SK-N-SH (cell line): ENCODE measurements at regions not wholly inside any gene's neighbourhood (a gene's known extent, or its start where the extent isn't known, plus 50 kb on each side); places are given as distances from the start of the nearest gene placed in this dataset.

Experiments used
- CTCF ChIA-PET: fragments of 300-600, 350-600 bp; formaldehyde crosslinking; extraction: SDS; loops from one replicate; lab custom pipeline; 2021; lab: Yijun Ruan, JAX
- POLR2A ChIA-PET: fragments of 350-600 bp; sonication (Branson Sonifier 250); formaldehyde crosslinking; extraction: SDS; loops from one replicate; lab custom pipeline; 2020; ENCODE audit warnings: antibody characterized with exemption, inconsistent platforms; lab: Yijun Ruan, JAX
- DNase-seq: peaks from one replicate; pipeline ENCODE4 v3.0.0; 2012
- H2AFZ ChIP-seq: fragments of 200-600 bp; sonication (generic); 2 replicates; pipeline ENCODE4 v1.8.1; 2016; ENCODE audit warnings: antibody characterized with exemption, mild to moderate bottlenecking, low read depth
- H3F3A ChIP-seq: fragments of 200-600 bp; sonication (generic); replicated peaks from 2 replicates; pipeline ENCODE3; 2016; ENCODE audit warnings: antibody characterized with exemption, mild to moderate bottlenecking; ENCODE audit not compliant: insufficient read depth
- H3K27ac ChIP-seq, 2 experiments: fragments of 200-500 bp in 1 of 2; fragments of 200-600 bp in 1 of 2; sonication (Bioruptor generic) in 1 of 2; sonication (generic), shearing (Covaris generic) in 1 of 2; 2 replicates each; pipeline versions ENCODE4 v1.5.1 to v1.6.1; 2014 to 2016; ENCODE audit warnings: low read depth in 2 of 2, inconsistent platforms in 1 of 2, low read length in 1 of 2, mild to moderate bottlenecking in 1 of 2, mixed read lengths in 1 of 2
- H3K27me3 ChIP-seq: fragments of 200-600 bp; sonication (generic), shearing (Covaris generic); 2 replicates; pipeline ENCODE4 v1.6.1; 2016; ENCODE audit warnings: mixed run types; ENCODE audit not compliant: insufficient read depth
- H3K36me3 ChIP-seq, 2 experiments: fragments of 200-500 bp in 1 of 2; fragments of 200-600 bp in 1 of 2; sonication (Bioruptor generic) in 1 of 2; sonication (generic) in 1 of 2; replicated peaks in 1 of 2; 2 replicates each; pipeline versions ENCODE3 to v1.5.1; 2014 to 2016; ENCODE audit warnings: low read length in 1 of 2, mild to moderate bottlenecking in 1 of 2; ENCODE audit not compliant: insufficient read depth in 2 of 2, control insufficient read depth in 1 of 2
- H3K4me1 ChIP-seq, 2 experiments: fragments of 200-500 bp in 1 of 2; fragments of 200-600 bp in 1 of 2; sonication (Bioruptor generic) in 1 of 2; sonication (generic), shearing (Covaris generic) in 1 of 2; 2 replicates each; pipeline versions ENCODE4 v1.5.1 to v1.6.1; 2014 to 2016; ENCODE audit warnings: low read depth in 1 of 2, low read length in 1 of 2, mixed run types in 1 of 2; ENCODE audit not compliant: insufficient read depth in 2 of 2, control insufficient read depth in 1 of 2
- H3K4me2 ChIP-seq: fragments of 200-600 bp; sonication (generic), shearing (Covaris generic); 2 replicates; pipeline ENCODE4 v1.6.1; 2017; ENCODE audit warnings: mixed run types
- H3K4me3 ChIP-seq, 2 experiments: fragments of 200-500 bp in 1 of 2; fragments of 200-600 bp in 1 of 2; sonication (Bioruptor generic) in 1 of 2; sonication (generic), shearing (Covaris generic) in 1 of 2; 2 replicates each; pipeline versions ENCODE4 v1.5.1 to v1.8.1; 2014 to 2016; ENCODE audit warnings: low read depth in 2 of 2, inconsistent platforms in 1 of 2, low read length in 1 of 2, mild to moderate bottlenecking in 1 of 2, mixed read lengths in 1 of 2, moderate library complexity in 1 of 2
- H3K79me2 ChIP-seq: fragments of 200-600 bp; sonication (generic); 2 replicates; pipeline ENCODE4 v1.8.1; 2017; ENCODE audit warnings: mild to moderate bottlenecking; ENCODE audit not compliant: insufficient read depth
- H3K9ac ChIP-seq: fragments of 200-600 bp; sonication (generic); 2 replicates; pipeline ENCODE4 v1.6.1; 2017; ENCODE audit warnings: mixed run types
- H3K9me2 ChIP-seq: fragments of 200-600 bp; sonication (generic); 2 replicates; pipeline ENCODE4 v1.6.1; 2017; ENCODE audit warnings: mixed run types
- H3K9me3 ChIP-seq: fragments of 200-600 bp; sonication (generic); 2 replicates; pipeline ENCODE4 v1.6.1; 2017; ENCODE audit warnings: mixed run types, mild to moderate bottlenecking, moderate library complexity
- H4K20me1 ChIP-seq: fragments of 200-600 bp; sonication (generic); 2 replicates; pipeline ENCODE4 v1.6.1; 2017; ENCODE audit warnings: mild to moderate bottlenecking, mixed run types; ENCODE audit not compliant: insufficient read depth
- CHD2 ChIP-seq: fragments of 150-350 bp; IDR thresholded peaks from 2 replicates; pipeline ENCODE4 v1.6.1; 2018; ENCODE audit warnings: low read length; ENCODE audit not compliant: partially characterized antibody
- ELF1 ChIP-seq: IDR thresholded peaks from 2 replicates; pipeline ENCODE4 v1.4.0; 2012
- EP300 ChIP-seq, 2 experiments: IDR thresholded peaks; 2 replicates each; pipeline versions ENCODE4 v1.4.0 to v1.6.1; 2012; ENCODE audit warnings: borderline replicate concordance in 1 of 2, low read depth in 1 of 2, low read length in 1 of 2
- FOXJ3 ChIP-seq: sonication (generic); formaldehyde crosslinking; IDR thresholded peaks from 2 replicates; pipeline ENCODE4 v1.5.1; 2020; ENCODE audit warnings: mild to moderate bottlenecking, missing genetic modification reagents
- FOXM1 ChIP-seq: IDR thresholded peaks from 2 replicates; pipeline ENCODE4 v1.4.0; 2012; ENCODE audit warnings: low read depth, mild to moderate bottlenecking
- IRF3 ChIP-seq: fragments of 150-350 bp; IDR thresholded peaks from 2 replicates; pipeline ENCODE4 v1.6.1; 2016; ENCODE audit warnings: mild to moderate bottlenecking, low read depth, low read length
- JUND ChIP-seq: IDR thresholded peaks from 2 replicates; pipeline ENCODE4 v1.4.0; 2012
- MXI1 ChIP-seq: IDR thresholded peaks from 2 replicates; pipeline ENCODE4 v1.6.1; 2012; ENCODE audit warnings: mild to moderate bottlenecking, low read depth, low read length, improper control_type of control experiment
- NFIC ChIP-seq: IDR thresholded peaks from 2 replicates; pipeline ENCODE4 v1.4.0; 2012; ENCODE audit warnings: borderline replicate concordance
- PBX3 ChIP-seq: IDR thresholded peaks from 2 replicates; pipeline ENCODE4; 2012
- RCOR1 ChIP-seq: fragments of 150-350 bp; IDR thresholded peaks from 2 replicates; pipeline ENCODE4 v1.6.1; 2017; ENCODE audit warnings: antibody characterized with exemption, low read length
- RFX5 ChIP-seq: IDR thresholded peaks from 2 replicates; pipeline ENCODE4 v1.6.1; 2012; ENCODE audit warnings: mild to moderate bottlenecking, improper control_type of control experiment, low read length
- RXRA ChIP-seq: IDR thresholded peaks from 2 replicates; pipeline ENCODE4 v1.4.0; 2012; ENCODE audit warnings: low read depth, mild to moderate bottlenecking, borderline replicate concordance
- SIN3A ChIP-seq: IDR thresholded peaks from 2 replicates; pipeline ENCODE4 v1.6.1; 2012; ENCODE audit warnings: low read depth, mild to moderate bottlenecking, low read length, moderate library complexity, borderline replicate concordance
- SMC3 ChIP-seq: IDR thresholded peaks from 2 replicates; pipeline ENCODE4 v1.6.1; 2012; ENCODE audit warnings: low read depth, low read length, improper control_type of control experiment
- TEAD4 ChIP-seq: IDR thresholded peaks from 2 replicates; pipeline ENCODE4 v1.4.0; 2012; ENCODE audit warnings: mild to moderate bottlenecking, borderline replicate concordance; ENCODE audit not compliant: insufficient read depth
- WGBS: methylation state at CpG from one replicate; pipeline ENCODE4 v1.1.6; 2017; ENCODE audit warnings: low lambda C conversion rate; 5-methylcytosine and 5-hydroxymethylcytosine counted together

DNA sequence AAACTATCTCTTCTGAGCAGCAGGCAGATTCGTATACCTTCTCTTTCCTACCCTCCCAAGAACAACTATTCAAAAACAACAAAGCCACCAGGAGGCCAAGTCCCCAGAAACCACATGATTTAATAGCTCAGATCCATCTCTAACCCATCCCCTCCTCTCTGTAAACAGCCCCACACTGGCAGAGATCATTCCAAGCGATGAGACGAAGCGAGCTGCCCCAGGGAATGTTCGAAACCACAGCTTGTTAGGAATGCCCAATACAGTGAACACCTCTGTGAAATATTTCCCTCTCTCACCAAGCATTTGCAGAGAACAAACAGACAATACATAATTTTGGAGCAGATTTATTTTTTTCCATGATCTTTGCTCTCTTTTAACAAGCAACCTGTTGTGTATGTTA is 231.8 kb downstream of the SOD2 start:
- WGBS: 0% methylated on average over 5 of the region's 5 CpGs
- TF ChIP-seq MXI1 (no peak), ELF1 (no peak), IRF3 (no peak)
- H3K79me2 ChIP-seq: no peaks in the 10 kb centered on the region
- no peak overlapping the region for H2AFZ ChIP-seq
- ChIA-PET CTCF (interaction anchor here (0.7 to 7.1 kb wide), 4 partner anchors 208 to 288 kb away, joined by 4 to 107 read pairs (median 48); no protein-coding TSS in a partner anchor), POLR2A (no interaction called here)
- no peak for DNase-seq
- H3K9me3 ChIP-seq: no peaks in the 10 kb centered on the region
- no peak overlapping the region for H3K4me3 ChIP-seq
- no peak overlapping the region for H3K9ac ChIP-seq
- H3K4me1 ChIP-seq: no peaks in the 10 kb centered on the region
- peaks cover 16% of the 10 kb centered on the region; the same call in 1 of the 2 replicates for H3K27me3 ChIP-seq
- H4K20me1 ChIP-seq: no peaks in the 10 kb centered on the region
- no peak overlapping the region for H3K27ac ChIP-seq
- no peaks in the 10 kb centered on the region for H3K9me2 ChIP-seq
- H3F3A ChIP-seq: no peaks in the 10 kb centered on the region
- H3K36me3 ChIP-seq: no peaks in the 10 kb centered on the region
- H3K4me2 ChIP-seq: no peak overlapping the region

- ChIA-PET CTCF (interaction anchor here (2.7 to 7.1 kb wide), 3 partner anchors 207 to 287 kb away, joined by 12 to 107 read pairs (median 85); no protein-coding TSS in a partner anchor), POLR2A (no interaction called here)
- no peak for TF ChIP-seq EP300 (IDR thresholded peaks at IDR 0.05; ENCODE audit: borderline replicate concordance in 1 of 2, low read depth in 1 of 2, low read length in 1 of 2)
- TF ChIP-seq PBX3: no peak
- no peak for TF ChIP-seq TEAD4
- TF ChIP-seq JUND: no peak
- TF ChIP-seq RCOR1: no peak
- TF ChIP-seq FOXJ3 (CRISPR knock-in tag): no peak
- no peak for TF ChIP-seq SIN3A
- no peak for TF ChIP-seq IRF3
- no peak for TF ChIP-seq NFIC
- no peak for TF ChIP-seq RFX5
- TF ChIP-seq FOXM1: no peak
- TF ChIP-seq RXRA: no peak
- no peak for TF ChIP-seq CHD2
- TF ChIP-seq SMC3: no peak
- no peaks in the 10 kb centered on the region for H3K4me1 ChIP-seq
- no peak for DNase-seq
- no peak overlapping the region for H3K9ac ChIP-seq
- H3K4me3 ChIP-seq: no peak overlapping the region
- H2AFZ ChIP-seq: no peak overlapping the region
- no peaks in the 10 kb centered on the region for H3K9me2 ChIP-seq
- 3% methylated on average over 3 of the region's 4 CpGs for WGBS
- H3K27me3 ChIP-seq: peaks cover 16% of the 10 kb centered on the region; the same call in 1 of the 2 replicates
- no peaks in the 10 kb centered on the region for H3K79me2 ChIP-seq
- no peaks in the 10 kb centered on the region for H3K36me3 ChIP-seq
- no peak overlapping the region for H3K4me2 ChIP-seq
- no peaks in the 10 kb centered on the region for H3K9me3 ChIP-seq
- H4K20me1 ChIP-seq: no peaks in the 10 kb centered on the region
- no peak overlapping the region for H3K27ac ChIP-seq
- H3F3A ChIP-seq: no peaks in the 10 kb centered on the region
Measured at GRCh38 chr6:159460476-159460875, 232.6 kb downstream of the SOD2 start.
